GM21423 (cell line): ENCODE measurements at regions not wholly inside any gene's neighbourhood (a gene's known extent, or its start where the extent isn't known, plus 50 kb on each side); places are given as distances from the start of the nearest gene placed in this dataset.

Experiments used
- ATAC-seq: cut with Tn5 transposase; IDR thresholded peaks from one replicate; pipeline ENCODE4 v1.9.1; 2021; ENCODE audit warnings: mild to moderate bottlenecking, moderate library complexity; ENCODE audit not compliant: unreplicated experiment

GRCh38 chr2:175574069-175574468 is 392.6 kb upstream of the ATP5MC3 start:
- ATAC-seq = no peak

GRCh38 chr2:175571078-175571653 is 389.7 kb upstream of the ATP5MC3 start:
- ATAC-seq = no peak

- ATAC-seq = no peak
Measured at GRCh38 chr2:175568109-175568730, 386.7 kb upstream of the ATP5MC3 start.

GRCh38 chr2:175567435-175568061 is 386.0 kb upstream of the ATP5MC3 start:
- no peak for ATAC-seq

- no peak for ATAC-seq
Measured at GRCh38 chr2:175560521-175561169, 379.1 kb upstream of the ATP5MC3 start.

GRCh38 chr2:175559613-175560012 is 378.1 kb upstream of the ATP5MC3 start:
- ATAC-seq = no peak

GRCh38 chr2:175557810-175558377 is 376.4 kb upstream of the ATP5MC3 start:
- no peak for ATAC-seq

- ATAC-seq = no peak
Measured at GRCh38 chr2:175553910-175554309, 372.4 kb upstream of the ATP5MC3 start.

GRCh38 chr2:175552902-175553301 is 371.4 kb upstream of the ATP5MC3 start:
- ATAC-seq = no peak

GRCh38 chr2:175540421-175540820 is 358.9 kb upstream of the ATP5MC3 start:
- no peak for ATAC-seq

- ATAC-seq = no peak
Measured at GRCh38 chr2:175539122-175539521, 357.6 kb upstream of the ATP5MC3 start.

GRCh38 chr2:175536059-175536458 is 354.5 kb upstream of the ATP5MC3 start:
- no peak for ATAC-seq

- ATAC-seq = no peak
Measured at GRCh38 chr2:175535631-175536030, 354.1 kb upstream of the ATP5MC3 start.

GRCh38 chr2:175525975-175526374 is 344.5 kb upstream of the ATP5MC3 start:
- no peak for ATAC-seq

- no peak for ATAC-seq
Measured at GRCh38 chr2:175523001-175523400, 341.5 kb upstream of the ATP5MC3 start.

- no peak for ATAC-seq
Measured at GRCh38 chr2:175518206-175518605, 336.7 kb upstream of the ATP5MC3 start.

- ATAC-seq = no peak
Measured at GRCh38 chr2:175516555-175516954, 335.0 kb upstream of the ATP5MC3 start.

- no peak for ATAC-seq
Measured at GRCh38 chr2:175500255-175500654, 318.7 kb upstream of the ATP5MC3 start.

- no peak for ATAC-seq
Measured at GRCh38 chr2:175490360-175490791, 308.9 kb upstream of the ATP5MC3 start.

GRCh38 chr2:175478096-175478768 is 296.7 kb upstream of the ATP5MC3 start:
- no peak for ATAC-seq

GRCh38 chr2:175476948-175477347 is 295.4 kb upstream of the ATP5MC3 start:
- ATAC-seq = no peak
